ENCODE measurements at regions not wholly inside any gene's neighbourhood (a gene's known extent, or its start where the extent isn't known, plus 50 kb on each side); places are given as distances from the start of the nearest gene placed in this dataset.

DNA sequence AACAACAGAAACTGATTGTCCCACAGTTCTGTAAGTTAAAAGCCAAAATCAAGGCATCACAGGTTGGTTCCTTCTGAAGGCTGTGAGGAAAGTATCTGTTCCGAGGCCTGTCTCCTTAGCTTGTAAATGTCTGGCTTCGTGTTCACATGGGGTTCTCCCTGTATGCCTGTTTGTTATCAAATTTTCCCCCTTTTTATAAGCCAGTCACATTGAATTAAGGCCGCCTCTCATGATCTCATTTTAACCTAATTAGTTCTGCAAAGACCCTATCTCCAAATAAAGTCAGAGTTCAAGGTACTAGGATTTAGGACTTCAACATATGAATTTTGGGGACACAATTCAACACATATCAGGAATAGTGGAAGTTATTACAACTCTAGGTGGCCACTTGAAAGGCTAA lies 331.5 kb downstream of the PIK3R1 start:
- 91 to 97% (median 93%) methylated on average over 3 of the region's 3 CpGs for WGBS, 5 donors
- intact Hi-C loops (cut with DNase I; ENCODE audit: low total_unique reads) = no loop called here
- TF ChIP-seq POLR2AphosphoS5 (IDR thresholded peaks at IDR 0.05) (no peak), POLR2A (IDR thresholded peaks at IDR 0.05) (no peak)
- TF ChIP-seq, protein P1, sequence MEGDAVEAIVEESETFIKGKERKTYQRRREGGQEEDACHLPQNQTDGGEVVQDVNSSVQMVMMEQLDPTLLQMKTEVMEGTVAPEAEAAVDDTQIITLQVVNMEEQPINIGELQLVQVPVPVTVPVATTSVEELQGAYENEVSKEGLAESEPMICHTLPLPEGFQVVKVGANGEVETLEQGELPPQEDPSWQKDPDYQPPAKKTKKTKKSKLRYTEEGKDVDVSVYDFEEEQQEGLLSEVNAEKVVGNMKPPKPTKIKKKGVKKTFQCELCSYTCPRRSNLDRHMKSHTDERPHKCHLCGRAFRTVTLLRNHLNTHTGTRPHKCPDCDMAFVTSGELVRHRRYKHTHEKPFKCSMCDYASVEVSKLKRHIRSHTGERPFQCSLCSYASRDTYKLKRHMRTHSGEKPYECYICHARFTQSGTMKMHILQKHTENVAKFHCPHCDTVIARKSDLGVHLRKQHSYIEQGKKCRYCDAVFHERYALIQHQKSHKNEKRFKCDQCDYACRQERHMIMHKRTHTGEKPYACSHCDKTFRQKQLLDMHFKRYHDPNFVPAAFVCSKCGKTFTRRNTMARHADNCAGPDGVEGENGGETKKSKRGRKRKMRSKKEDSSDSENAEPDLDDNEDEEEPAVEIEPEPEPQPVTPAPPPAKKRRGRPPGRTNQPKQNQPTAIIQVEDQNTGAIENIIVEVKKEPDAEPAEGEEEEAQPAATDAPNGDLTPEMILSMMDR (IDR thresholded peaks at IDR 0.05 in 8 of 11, conservative IDR thresholded peaks at IDR 0.05 in 3 of 11) = no peak

DNA sequence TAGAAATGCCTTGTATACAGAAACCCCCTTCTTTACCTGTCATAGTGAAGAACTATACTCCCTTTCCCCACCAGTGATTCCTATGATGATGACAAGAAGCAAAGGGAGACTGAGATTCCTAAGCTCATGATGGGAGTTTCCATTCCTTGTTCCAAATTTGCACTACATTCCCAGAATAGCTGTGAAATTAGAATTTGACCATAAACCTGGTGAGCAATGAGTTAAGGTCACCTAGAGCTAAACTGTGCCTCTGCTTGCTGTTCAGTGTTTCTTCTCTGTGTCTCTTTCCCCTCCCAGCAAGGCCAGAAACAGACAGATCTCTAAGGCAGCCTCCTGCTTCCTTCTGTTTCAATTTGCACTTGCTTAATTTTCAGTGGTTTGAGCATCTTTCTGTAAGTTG lies 332.1 kb downstream of the PIK3R1 start:
- no peaks in the 10 kb centered on the region for H3K36me3 ChIP-seq

More for the DNA sequence above, 331.5 kb downstream of the PIK3R1 start:
- Histone ChIP-seq H3K9me3 (no peaks in the 10 kb centered on the region), H3K36me3 (no peaks in the 10 kb centered on the region), H3K4me3 (no peak overlapping the region), H3K27ac (no peak overlapping the region), H3K4me1 (peaks cover 0 to 13% (median 0%) of the 10 kb centered on the region in 6 donors), H3K27me3 (replicated peaks in 1 of 7) (no peaks in the 10 kb centered on the region)
- no peak for DNase-seq

DNA sequence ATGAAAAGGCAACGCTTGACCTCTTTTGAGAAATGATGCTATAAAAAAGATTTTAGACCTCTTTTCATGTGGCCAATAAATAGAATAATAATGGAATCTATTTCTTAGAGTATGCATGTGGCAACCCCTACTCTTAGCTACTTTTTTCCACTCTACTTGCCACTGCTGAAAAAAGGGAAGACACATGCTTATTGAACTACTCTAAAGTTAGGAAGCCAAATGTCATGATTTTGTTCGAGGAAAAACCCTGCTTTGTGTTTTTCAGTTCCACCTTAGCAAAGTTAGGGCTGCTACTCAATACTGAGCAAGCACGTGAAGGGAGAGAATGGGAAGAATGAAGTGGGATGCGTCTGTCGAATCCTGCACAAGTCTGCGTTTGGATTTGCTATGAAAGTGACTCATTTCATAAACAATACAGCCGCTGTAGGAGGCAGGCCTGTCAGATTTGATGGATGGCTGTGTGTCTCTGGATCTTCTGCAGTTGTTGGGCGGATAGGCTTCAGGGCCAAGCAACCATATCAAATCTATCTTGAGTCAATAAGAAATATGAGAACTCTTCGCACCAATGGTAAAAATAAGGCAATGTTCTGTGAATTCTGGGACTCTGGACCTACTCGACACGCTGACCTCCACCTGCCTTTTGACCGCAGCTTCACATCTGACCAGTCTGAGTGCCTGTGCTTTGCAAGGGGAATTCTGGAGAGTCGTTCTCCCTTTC lies 333.6 kb downstream of the PIK3R1 start:
- Histone ChIP-seq H3K27ac (no peak overlapping the region), H3K27me3 (replicated peaks in 1 of 7) (no peaks in the 10 kb centered on the region), H3K4me1 (no peaks in the 10 kb centered on the region), H3K36me3 (no peaks in the 10 kb centered on the region), H3K4me3 (no peak overlapping the region), H3K9me3 (no peaks in the 10 kb centered on the region)
- 72 to 89% (median 87%) methylated on average over 13 of the region's 13 CpGs for WGBS, 5 donors
- no peak for DNase-seq
- TF ChIP-seq POLR2A (IDR thresholded peaks at IDR 0.05) (no peak), POLR2AphosphoS5 (IDR thresholded peaks at IDR 0.05) (no peak)
- TF ChIP-seq, protein P1 (IDR thresholded peaks at IDR 0.05 in 8 of 11, conservative IDR thresholded peaks at IDR 0.05 in 3 of 11) = no peak
- intact Hi-C loops (cut with DNase I; ENCODE audit: low total_unique reads) = no loop called here

More for the DNA sequence above, 332.1 kb downstream of the PIK3R1 start:
- Histone ChIP-seq H3K9me3 (no peaks in the 10 kb centered on the region), H3K4me1 (peaks cover 0 to 13% (median 0%) of the 10 kb centered on the region in 6 donors), H3K4me3 (no peak overlapping the region), H3K27me3 (replicated peaks in 1 of 7) (no peaks in the 10 kb centered on the region), H3K27ac (no peak overlapping the region)
- TF ChIP-seq POLR2A (IDR thresholded peaks at IDR 0.05) = no peak
- TF ChIP-seq, protein P1 (IDR thresholded peaks at IDR 0.05 in 8 of 11, conservative IDR thresholded peaks at IDR 0.05 in 3 of 11) = no peak
- TF ChIP-seq POLR2AphosphoS5 (IDR thresholded peaks at IDR 0.05) = no peak
- intact Hi-C loops (cut with DNase I; ENCODE audit: low total_unique reads) = no loop called here
- no peak for DNase-seq

DNA sequence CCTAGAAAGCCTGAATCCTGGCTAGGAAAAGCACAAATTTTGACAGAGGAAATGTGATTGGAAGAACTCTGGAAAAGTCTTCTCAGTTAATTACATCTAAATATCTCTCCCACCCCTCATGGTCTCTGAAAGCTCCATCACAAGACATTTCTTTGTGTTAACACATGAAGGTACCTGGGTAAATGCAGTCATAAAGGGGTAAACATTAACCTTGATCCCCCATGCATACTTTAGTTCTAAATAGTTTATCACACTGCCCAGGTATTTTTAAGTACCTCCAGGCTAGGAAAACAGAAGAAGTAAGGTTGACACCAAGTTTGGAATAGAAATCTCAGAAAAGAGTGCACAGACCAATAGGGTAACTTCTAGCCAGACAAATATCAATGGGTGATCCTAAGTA lies 334.5 kb downstream of the PIK3R1 start:
- H3K4me1 ChIP-seq = no peaks in the 10 kb centered on the region

More for the DNA sequence above, 334.5 kb downstream of the PIK3R1 start:
- H3K36me3 ChIP-seq = no peaks in the 10 kb centered on the region
- no peak overlapping the region for H3K4me3 ChIP-seq
- H3K27me3 ChIP-seq (replicated peaks in 1 of 7) = no peaks in the 10 kb centered on the region
- intact Hi-C loops (cut with DNase I; ENCODE audit: low total_unique reads) = no loop called here
- no peaks in the 10 kb centered on the region for H3K9me3 ChIP-seq
- no peak for DNase-seq
- TF ChIP-seq, protein P1 (IDR thresholded peaks at IDR 0.05 in 8 of 11, conservative IDR thresholded peaks at IDR 0.05 in 3 of 11) = no peak
- no peak for TF ChIP-seq POLR2A (IDR thresholded peaks at IDR 0.05)
- TF ChIP-seq POLR2AphosphoS5 (IDR thresholded peaks at IDR 0.05) = no peak
- no peak overlapping the region for H3K27ac ChIP-seq
